ENCODE measurements at regions not wholly inside any gene's neighbourhood (a gene's known extent, or its start where the extent isn't known, plus 50 kb on each side); places are given as distances from the start of the nearest gene placed in this dataset.

- ATAC-seq (no peak), DNase-seq (no peak)
- Mint-ChIP-seq H3K4me3 (no peak overlapping the region), H3K27ac (no peak overlapping the region), H3K27me3 (no peaks in the 10 kb centered on the region), H3K36me3 (no peaks in the 10 kb centered on the region), H3K4me1 (no peaks in the 10 kb centered on the region), H3K9me3 (ENCODE audit: low read depth) (no peaks in the 10 kb centered on the region)
- CTCF ChIA-PET, result no interaction called here
These were observed 375.0 kb upstream of the FBXO33 start for GRCh38 chr14:39807271-39807670.

- H3K27ac Mint-ChIP-seq, result no peak overlapping the region
These were observed 352.2 kb upstream of the FBXO33 start for GRCh38 chr14:39784461-39784860.

GRCh38 chr14:39781466-39781865 is 349.2 kb upstream of the FBXO33 start:
- H3K36me3 Mint-ChIP-seq, result no peaks in the 10 kb centered on the region
- no peaks in the 10 kb centered on the region for H3K27me3 Mint-ChIP-seq
- H3K27ac Mint-ChIP-seq, result no peak overlapping the region

More at GRCh38 chr14:39784461-39784860, 352.2 kb upstream of the FBXO33 start:
- CTCF ChIA-PET, result no interaction called here
- no peaks in the 10 kb centered on the region for H3K9me3 Mint-ChIP-seq (ENCODE audit: low read depth)
- H3K36me3 Mint-ChIP-seq, result no peaks in the 10 kb centered on the region
- DNase-seq (no peak), ATAC-seq (no peak)
- no peak overlapping the region for H3K4me3 Mint-ChIP-seq
- no peaks in the 10 kb centered on the region for H3K4me1 Mint-ChIP-seq
- no peaks in the 10 kb centered on the region for H3K27me3 Mint-ChIP-seq

GRCh38 chr14:39773387-39774126 is 341.3 kb upstream of the FBXO33 start:
- no peak overlapping the region for H3K4me3 Mint-ChIP-seq
- ATAC-seq (no peak), DNase-seq (no peak)
- no peak overlapping the region for H3K27ac Mint-ChIP-seq
- no peaks in the 10 kb centered on the region for H3K36me3 Mint-ChIP-seq
- CTCF ChIA-PET, result no interaction called here
- no peaks in the 10 kb centered on the region for H3K27me3 Mint-ChIP-seq
- H3K9me3 Mint-ChIP-seq (ENCODE audit: low read depth), result no peaks in the 10 kb centered on the region
- no peaks in the 10 kb centered on the region for H3K4me1 Mint-ChIP-seq

More at GRCh38 chr14:39781466-39781865, 349.2 kb upstream of the FBXO33 start:
- H3K4me1 Mint-ChIP-seq, result no peaks in the 10 kb centered on the region
- ATAC-seq (no peak), DNase-seq (no peak)
- CTCF ChIA-PET, result no interaction called here
- peaks cover 2% of the 10 kb centered on the region for H3K9me3 Mint-ChIP-seq (ENCODE audit: low read depth)
- no peak overlapping the region for H3K4me3 Mint-ChIP-seq

- no peaks in the 10 kb centered on the region for H3K4me1 Mint-ChIP-seq
- H3K4me3 Mint-ChIP-seq, result no peak overlapping the region
- ATAC-seq, result no peak
These were observed 340.4 kb upstream of the FBXO33 start for GRCh38 chr14:39772627-39773026.

GRCh38 chr14:39768589-39768988 is 336.4 kb upstream of the FBXO33 start:
- ATAC-seq, result no peak

More at GRCh38 chr14:39772627-39773026, 340.4 kb upstream of the FBXO33 start:
- CTCF ChIA-PET, result no interaction called here
- Mint-ChIP-seq H3K9me3 (ENCODE audit: low read depth) (no peaks in the 10 kb centered on the region), H3K27ac (no peak overlapping the region), H3K36me3 (no peaks in the 10 kb centered on the region), H3K27me3 (no peaks in the 10 kb centered on the region)
- DNase-seq, result no peak

GRCh38 chr14:39766397-39767000 is 334.3 kb upstream of the FBXO33 start:
- Mint-ChIP-seq H3K4me3 (no peak overlapping the region), H3K4me1 (peaks cover 10% of the 10 kb centered on the region), H3K27me3 (no peaks in the 10 kb centered on the region), H3K36me3 (no peaks in the 10 kb centered on the region), H3K9me3 (ENCODE audit: low read depth) (no peaks in the 10 kb centered on the region), H3K27ac (no peak overlapping the region)
- CTCF ChIA-PET, result no interaction called here
- ATAC-seq (no peak), DNase-seq (no peak)

More at GRCh38 chr14:39768589-39768988, 336.4 kb upstream of the FBXO33 start:
- H3K4me1 Mint-ChIP-seq, result no peaks in the 10 kb centered on the region
- H3K27me3 Mint-ChIP-seq, result no peaks in the 10 kb centered on the region
- no peak overlapping the region for H3K27ac Mint-ChIP-seq
- CTCF ChIA-PET, result no interaction called here
- DNase-seq, result no peak
- no peaks in the 10 kb centered on the region for H3K9me3 Mint-ChIP-seq (ENCODE audit: low read depth)
- H3K36me3 Mint-ChIP-seq, result no peaks in the 10 kb centered on the region
- H3K4me3 Mint-ChIP-seq, result no peak overlapping the region

- CTCF ChIA-PET, result no interaction called here
- H3K36me3 Mint-ChIP-seq, result no peaks in the 10 kb centered on the region
- DNase-seq, result no peak
- H3K4me3 Mint-ChIP-seq, result no peak overlapping the region
- H3K27me3 Mint-ChIP-seq, result no peaks in the 10 kb centered on the region
- H3K27ac Mint-ChIP-seq, result no peak overlapping the region
- H3K4me1 Mint-ChIP-seq, result peaks cover 10% of the 10 kb centered on the region
- no peak for ATAC-seq
- H3K9me3 Mint-ChIP-seq (ENCODE audit: low read depth), result no peaks in the 10 kb centered on the region
These were observed 333.4 kb upstream of the FBXO33 start for GRCh38 chr14:39765676-39766075.

- peaks cover 10% of the 10 kb centered on the region for H3K4me1 Mint-ChIP-seq
- no peaks in the 10 kb centered on the region for H3K36me3 Mint-ChIP-seq
- DNase-seq (no peak), ATAC-seq (no peak)
- no peaks in the 10 kb centered on the region for H3K9me3 Mint-ChIP-seq (ENCODE audit: low read depth)
- no peaks in the 10 kb centered on the region for H3K27me3 Mint-ChIP-seq
- no peak overlapping the region for H3K27ac Mint-ChIP-seq
- CTCF ChIA-PET, result no interaction called here
- H3K4me3 Mint-ChIP-seq, result peak overlapping the region; percentile 30
These were observed 331.2 kb upstream of the FBXO33 start for GRCh38 chr14:39763402-39763890.

- no peaks in the 10 kb centered on the region for H3K36me3 Mint-ChIP-seq
- CTCF ChIA-PET, result no interaction called here
- peaks cover 10% of the 10 kb centered on the region for H3K4me1 Mint-ChIP-seq
- ATAC-seq (peak; percentile 71), DNase-seq (peak; percentile 58)
- no peaks in the 10 kb centered on the region for H3K9me3 Mint-ChIP-seq (ENCODE audit: low read depth)
- H3K27me3 Mint-ChIP-seq, result no peaks in the 10 kb centered on the region
- no peak overlapping the region for H3K27ac Mint-ChIP-seq
- H3K4me3 Mint-ChIP-seq, result peak overlapping the region; percentile 30
These were observed 330.6 kb upstream of the FBXO33 start for GRCh38 chr14:39762576-39763401.

GRCh38 chr14:39755269-39755878 is 323.1 kb upstream of the FBXO33 start:
- Mint-ChIP-seq H3K4me1 (no peaks in the 10 kb centered on the region), H3K27me3 (no peaks in the 10 kb centered on the region), H3K9me3 (ENCODE audit: low read depth) (no peaks in the 10 kb centered on the region), H3K27ac (no peak overlapping the region), H3K4me3 (no peak overlapping the region), H3K36me3 (no peaks in the 10 kb centered on the region)
- DNase-seq, result no peak
- CTCF ChIA-PET, result no interaction called here
- no peak for ATAC-seq

- Mint-ChIP-seq H3K4me1 (no peaks in the 10 kb centered on the region), H3K4me3 (no peak overlapping the region), H3K9me3 (ENCODE audit: low read depth) (no peaks in the 10 kb centered on the region), H3K27ac (no peak overlapping the region), H3K36me3 (no peaks in the 10 kb centered on the region), H3K27me3 (no peaks in the 10 kb centered on the region)
- CTCF ChIA-PET, result no interaction called here
- DNase-seq (no peak), ATAC-seq (no peak)
These were observed 308.2 kb upstream of the FBXO33 start for GRCh38 chr14:39740454-39740853.

GRCh38 chr14:39739796-39740195 is 307.6 kb upstream of the FBXO33 start:
- H3K4me1 Mint-ChIP-seq, result no peaks in the 10 kb centered on the region
- no peaks in the 10 kb centered on the region for H3K9me3 Mint-ChIP-seq (ENCODE audit: low read depth)
- CTCF ChIA-PET, result no interaction called here
- H3K27me3 Mint-ChIP-seq, result no peaks in the 10 kb centered on the region
- H3K36me3 Mint-ChIP-seq, result no peaks in the 10 kb centered on the region
- no peak for DNase-seq
- no peak overlapping the region for H3K27ac Mint-ChIP-seq
- ATAC-seq, result no peak
- H3K4me3 Mint-ChIP-seq, result no peak overlapping the region
